Mesodermal cell (in vitro differentiated cells): ENCODE measurements at regions not wholly inside any gene's neighbourhood (a gene's known extent, or its start where the extent isn't known, plus 50 kb on each side); places are given as distances from the start of the nearest gene placed in this dataset.
"Not testable (repeated sequence)": the region's sequence is repeated elsewhere in the genome, so short reads cannot be mapped to it uniquely, and the experiment has no call there.

Experiments used
- H3K27ac ChIP-seq: 2 replicates; pipeline ENCODE4 v1.7.0; 2013; ENCODE audit warnings: mild to moderate bottlenecking, low read depth, low read length, moderate library complexity; ENCODE audit not compliant: severe bottlenecking
- H3K36me3 ChIP-seq: 2 replicates; pipeline ENCODE4 v1.7.1; 2013; ENCODE audit warnings: mild to moderate bottlenecking, low read length, moderate library complexity; ENCODE audit not compliant: control insufficient read depth, insufficient read depth
- H3K4me1 ChIP-seq: one replicate; pipeline ENCODE4 v1.7.1; 2013; ENCODE audit warnings: mild to moderate bottlenecking, low read length; ENCODE audit not compliant: insufficient read depth, control insufficient read depth, poor library complexity, severe bottlenecking
- H3K4me3 ChIP-seq: 2 replicates; pipeline ENCODE4 v1.7.0; 2013; ENCODE audit warnings: low read length, control low read depth, mild to moderate bottlenecking; ENCODE audit not compliant: insufficient read depth, poor library complexity, severe bottlenecking; ENCODE audit errors: extremely low read depth
- H3K9me3 ChIP-seq: 2 replicates; pipeline ENCODE4 v1.7.1; 2013; ENCODE audit warnings: mild to moderate bottlenecking, low read length, moderate library complexity; ENCODE audit not compliant: control insufficient read depth
- WGBS, 2 experiments: methylation state at CpG; one replicate each; pipeline ENCODE4 v1.1.5; 2013; ENCODE audit warnings: missing lambda C conversion rate in 2 of 2; ENCODE audit not compliant: insufficient coverage in 2 of 2; 5-methylcytosine and 5-hydroxymethylcytosine counted together

DNA sequence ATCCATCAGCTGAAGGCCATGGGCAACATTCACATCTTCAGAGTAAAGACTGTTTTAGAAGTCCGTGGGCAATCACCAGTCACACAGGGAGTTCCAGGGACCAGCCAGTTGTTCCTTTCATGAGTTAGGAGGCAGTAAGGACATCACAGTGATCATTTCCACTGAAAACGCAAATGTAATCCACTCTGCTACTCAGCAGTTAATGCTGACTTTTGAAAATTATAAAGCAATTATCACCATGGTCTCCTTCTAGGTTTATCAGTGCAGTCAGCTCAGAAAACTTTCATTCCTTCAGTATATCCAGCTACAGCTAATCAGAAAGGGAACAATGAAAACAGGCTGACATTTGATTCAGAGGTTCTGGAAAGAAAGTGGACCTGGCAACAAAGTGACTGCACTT lies 50.6 kb upstream of the HNMT start:
- H3K4me3 ChIP-seq, H3K27ac ChIP-seq, H3K4me1 ChIP-seq, H3K9me3 ChIP-seq, H3K36me3 ChIP-seq: not testable (repeated sequence)
- 67 to 93% methylated on average over 2 of the region's 2 CpGs for WGBS, 2 experiments
